Activated CD4-positive, alpha-beta T cell treated with anti-CD3 and anti-CD28 coated beads for 36 hours (primary cell): ENCODE measurements at regions not wholly inside any gene's neighbourhood (a gene's known extent, or its start where the extent isn't known, plus 50 kb on each side); places are given as distances from the start of the nearest gene placed in this dataset.
"Not testable (repeated sequence)": the region's sequence is repeated elsewhere in the genome, so short reads cannot be mapped to it uniquely, and the experiment has no call there.

ENCODE experiments used
- ATAC-seq: fragments of 200-7000 bp; cut with Tn5 transposase; one replicate; pipeline ENCODE4 v1.10.0; 2021; ENCODE audit warnings: mild to moderate bottlenecking, moderate library complexity
- CTCF ChIA-PET: fragments of 350-600 bp; sonication (Branson Sonifier 250); formaldehyde crosslinking; loops from one replicate; lab custom pipeline; 2021; ENCODE audit warnings: antibody characterized with exemption; lab: Charles Lee
- POLR2A ChIA-PET: fragments of 350-600 bp; sonication (Branson Sonifier 250); formaldehyde crosslinking; loops from one replicate; lab custom pipeline; 2021; ENCODE audit warnings: antibody characterized with exemption, inconsistent platforms; lab: Charles Lee
- DNase-seq: peaks from one replicate; pipeline ENCODE4 v3.0.0-alpha.2; 2020
- H3K27ac Mint-ChIP-seq: one replicate; pipeline ENCODE4 v1.8.0; 2021; ENCODE audit warnings: mixed read lengths
- H3K27me3 Mint-ChIP-seq: one replicate; pipeline ENCODE4 v1.8.0; 2021; ENCODE audit warnings: mixed read lengths
- H3K36me3 Mint-ChIP-seq: one replicate; pipeline ENCODE4 v1.8.0; 2021; ENCODE audit warnings: low read depth, mixed read lengths
- H3K4me1 Mint-ChIP-seq: one replicate; pipeline ENCODE4 v1.8.0; 2021; ENCODE audit warnings: mixed read lengths
- H3K4me3 Mint-ChIP-seq: one replicate; pipeline ENCODE4 v1.8.0; 2021; ENCODE audit warnings: mild to moderate bottlenecking, moderate library complexity, mixed read lengths
- H3K9me3 Mint-ChIP-seq: one replicate; pipeline ENCODE4 v1.8.0; 2021; ENCODE audit warnings: low read depth, mixed read lengths
- intact Hi-C, 2 experiments: fragments of 100-400 bp; cut with DNase I in 1 of 2; cut with micrococcal nuclease in 1 of 2; formaldehyde crosslinking; loops; one replicate each; pipeline versions ENCODE4 v1.14.2 to v1.15.1; 2022 to 2024; cut with DNase I, micrococcal nuclease

- H3K27ac Mint-ChIP-seq, CTCF ChIA-PET, POLR2A ChIA-PET: not testable (repeated sequence)
Measured at GRCh38 chr3:82586002-82586401, 824.6 kb upstream of the GBE1 start.

DNA sequence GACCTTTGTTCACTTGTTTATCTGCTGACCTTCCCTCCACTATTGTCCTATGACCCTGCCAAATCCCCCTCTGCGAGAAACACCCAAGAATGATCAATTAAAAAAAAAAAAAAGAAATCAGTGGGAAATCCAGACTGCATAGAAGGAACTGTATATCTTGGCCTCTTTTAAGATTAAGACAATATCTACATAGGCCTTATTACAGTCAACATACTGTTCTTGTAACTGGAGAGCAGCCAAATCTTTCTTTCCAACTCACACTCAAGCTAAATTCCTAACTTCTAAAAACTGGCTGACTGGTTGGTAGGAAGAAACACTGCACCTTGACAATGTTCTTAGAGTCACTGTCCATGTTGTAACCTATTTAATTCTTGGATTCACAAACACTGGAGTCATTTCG lies 824.1 kb upstream of the GBE1 start:
- H3K9me3 Mint-ChIP-seq, H3K4me3 Mint-ChIP-seq, H3K27ac Mint-ChIP-seq, ATAC-seq, DNase-seq, H3K27me3 Mint-ChIP-seq, H3K4me1 Mint-ChIP-seq, CTCF ChIA-PET, H3K36me3 Mint-ChIP-seq, intact Hi-C loops, POLR2A ChIA-PET: not testable (repeated sequence)

More at GRCh38 chr3:82586002-82586401, 824.6 kb upstream of the GBE1 start:
- H3K36me3 Mint-ChIP-seq, H3K4me3 Mint-ChIP-seq, ATAC-seq, H3K27me3 Mint-ChIP-seq, DNase-seq, intact Hi-C loops, H3K4me1 Mint-ChIP-seq, H3K9me3 Mint-ChIP-seq: not testable (repeated sequence)

GRCh38 chr3:82584861-82585260 lies 823.4 kb upstream of the GBE1 start:
- DNase-seq, H3K4me1 Mint-ChIP-seq, H3K27ac Mint-ChIP-seq, H3K9me3 Mint-ChIP-seq, H3K36me3 Mint-ChIP-seq, H3K27me3 Mint-ChIP-seq, intact Hi-C loops, CTCF ChIA-PET, POLR2A ChIA-PET, H3K4me3 Mint-ChIP-seq, ATAC-seq: not testable (repeated sequence)

- ATAC-seq, H3K27me3 Mint-ChIP-seq, H3K4me3 Mint-ChIP-seq, CTCF ChIA-PET, DNase-seq, H3K4me1 Mint-ChIP-seq, H3K27ac Mint-ChIP-seq, POLR2A ChIA-PET, H3K9me3 Mint-ChIP-seq, intact Hi-C loops, H3K36me3 Mint-ChIP-seq: not testable (repeated sequence)
Measured at GRCh38 chr3:82584415-82584814, 823.0 kb upstream of the GBE1 start.

DNA sequence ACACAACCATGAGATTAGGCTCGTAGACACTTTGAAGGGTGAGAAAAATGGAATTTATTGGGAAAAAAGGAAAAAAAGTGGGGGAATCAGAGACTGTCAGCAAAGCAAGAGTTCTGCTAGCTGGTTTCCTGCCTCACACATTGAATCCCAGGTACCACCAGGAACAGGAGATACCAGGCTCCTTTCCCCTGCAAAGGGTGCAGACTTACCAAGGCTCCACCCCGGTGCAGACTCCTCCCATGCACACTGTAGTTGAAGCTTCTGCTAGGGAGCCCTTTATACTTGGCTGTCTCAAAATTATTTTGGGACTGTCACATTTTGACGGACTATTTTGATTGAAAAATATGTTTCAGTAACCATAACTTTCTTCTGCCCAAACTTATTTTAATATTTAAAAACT lies 819.9 kb upstream of the GBE1 start:
- no peak overlapping the region for H3K4me3 Mint-ChIP-seq
- DNase-seq (no peak), ATAC-seq (no peak)
- intact Hi-C loops = no loop called here
- no peak overlapping the region for H3K27ac Mint-ChIP-seq
- H3K27me3 Mint-ChIP-seq = no peaks in the 10 kb centered on the region
- H3K4me1 Mint-ChIP-seq = no peaks in the 10 kb centered on the region
- CTCF ChIA-PET = no interaction called here
- POLR2A ChIA-PET = no interaction called here
- H3K36me3 Mint-ChIP-seq = no peaks in the 10 kb centered on the region
- H3K9me3 Mint-ChIP-seq = no peaks in the 10 kb centered on the region

DNA sequence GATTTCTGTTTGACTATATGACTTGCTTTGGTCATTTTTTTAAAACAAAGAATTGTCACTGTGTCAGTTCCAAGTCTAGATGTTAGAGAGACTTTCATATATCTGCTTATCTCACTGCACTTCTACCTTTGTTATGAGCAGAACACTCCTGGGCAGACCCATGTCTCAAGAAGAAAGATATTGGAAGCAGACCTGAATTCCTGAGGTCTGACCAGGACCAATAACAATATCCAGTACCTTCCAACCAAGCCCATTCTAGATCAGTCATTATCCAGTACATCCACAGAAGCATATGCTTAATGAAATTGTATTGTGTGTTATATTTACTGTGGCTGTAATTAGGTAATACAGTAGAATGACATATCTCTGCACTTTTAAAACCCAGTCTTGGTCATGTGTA lies 811.3 kb upstream of the GBE1 start:
- ATAC-seq (no peak), DNase-seq (no peak)
- no peaks in the 10 kb centered on the region for H3K27me3 Mint-ChIP-seq
- POLR2A ChIA-PET = no interaction called here
- no peaks in the 10 kb centered on the region for H3K4me1 Mint-ChIP-seq
- CTCF ChIA-PET = no interaction called here
- H3K36me3 Mint-ChIP-seq = no peaks in the 10 kb centered on the region
- no peak overlapping the region for H3K4me3 Mint-ChIP-seq
- intact Hi-C loops = no loop called here
- no peaks in the 10 kb centered on the region for H3K9me3 Mint-ChIP-seq
- H3K27ac Mint-ChIP-seq = no peak overlapping the region

- Mint-ChIP-seq H3K4me3 (no peak overlapping the region), H3K9me3 (no peaks in the 10 kb centered on the region), H3K27ac (no peak overlapping the region), H3K36me3 (no peaks in the 10 kb centered on the region), H3K27me3 (no peaks in the 10 kb centered on the region), H3K4me1 (no peaks in the 10 kb centered on the region)
- DNase-seq (no peak), ATAC-seq (no peak)
- ChIA-PET CTCF (interaction anchor here (0.7 kb wide), 1 partner anchor 47 kb away, joined by 3 read pairs; no protein-coding TSS in a partner anchor), POLR2A (no interaction called here)
- intact Hi-C loops = no loop called here
Measured at GRCh38 chr3:82568776-82569338, 807.4 kb upstream of the GBE1 start.

GRCh38 chr3:82567029-82567600 lies 805.7 kb upstream of the GBE1 start:
- intact Hi-C loops = no loop called here

DNA sequence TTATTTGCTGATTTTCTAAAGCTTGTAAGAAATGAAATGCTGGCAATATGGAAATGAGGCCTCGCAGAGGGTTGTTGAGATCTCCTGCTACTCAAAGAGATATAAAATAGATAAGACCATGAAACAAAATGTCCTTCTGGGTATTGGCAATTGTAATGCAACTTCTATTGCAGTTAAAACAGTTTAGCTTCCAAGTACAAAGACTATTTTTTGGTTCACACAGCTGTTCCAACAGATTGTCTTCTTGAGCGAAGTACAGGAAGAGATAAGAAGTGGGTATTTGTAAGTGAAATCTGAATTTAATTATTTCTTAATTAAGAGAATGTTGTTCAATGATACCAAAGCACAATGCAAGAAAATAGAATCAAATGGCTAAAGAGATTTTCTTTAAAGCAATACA lies 801.5 kb upstream of the GBE1 start:
- no peaks in the 10 kb centered on the region for H3K27me3 Mint-ChIP-seq
- POLR2A ChIA-PET = no interaction called here
- intact Hi-C loops = no loop called here
- DNase-seq = no peak
- no peak overlapping the region for H3K4me3 Mint-ChIP-seq
- no peak for ATAC-seq
- no peaks in the 10 kb centered on the region for H3K9me3 Mint-ChIP-seq
- H3K36me3 Mint-ChIP-seq = no peaks in the 10 kb centered on the region
- H3K4me1 Mint-ChIP-seq = no peaks in the 10 kb centered on the region
- CTCF ChIA-PET = no interaction called here
- H3K27ac Mint-ChIP-seq = no peak overlapping the region

More at GRCh38 chr3:82567029-82567600, 805.7 kb upstream of the GBE1 start:
- H3K36me3 Mint-ChIP-seq = no peaks in the 10 kb centered on the region
- H3K4me3 Mint-ChIP-seq = no peak overlapping the region
- H3K9me3 Mint-ChIP-seq = no peaks in the 10 kb centered on the region
- H3K27ac Mint-ChIP-seq = no peak overlapping the region
- no peaks in the 10 kb centered on the region for H3K4me1 Mint-ChIP-seq
- ChIA-PET POLR2A (no interaction called here), CTCF (no interaction called here)
- H3K27me3 Mint-ChIP-seq = no peaks in the 10 kb centered on the region
- ATAC-seq (no peak), DNase-seq (no peak)

- Mint-ChIP-seq H3K27ac (no peak overlapping the region), H3K27me3 (no peaks in the 10 kb centered on the region), H3K36me3 (no peaks in the 10 kb centered on the region), H3K9me3 (no peaks in the 10 kb centered on the region), H3K4me3 (no peak overlapping the region), H3K4me1 (no peaks in the 10 kb centered on the region)
- ChIA-PET CTCF (no interaction called here), POLR2A (no interaction called here)
- ATAC-seq = no peak
- no peak for DNase-seq
- intact Hi-C loops = no loop called here
Measured at GRCh38 chr3:82561784-82562183, 800.3 kb upstream of the GBE1 start.

DNA sequence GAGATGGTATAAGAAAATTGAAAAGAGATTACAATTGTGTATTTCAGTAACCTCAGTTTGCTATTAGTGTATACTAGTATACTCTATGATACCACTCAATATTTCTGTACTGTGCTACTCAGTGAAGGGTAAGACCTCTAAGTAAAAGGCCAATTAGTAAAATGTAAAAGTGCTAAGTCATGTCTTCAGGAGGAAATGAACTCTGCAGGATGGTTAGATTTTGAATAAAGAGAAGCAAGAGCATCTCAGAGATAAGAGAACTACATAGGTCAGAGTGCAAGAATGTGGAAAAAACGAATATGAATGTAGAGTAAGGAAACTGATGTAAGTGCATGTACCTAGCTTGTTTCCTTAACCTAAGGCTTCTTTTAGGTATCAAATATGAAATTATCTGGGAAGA lies 796.6 kb upstream of the GBE1 start:
- DNase-seq = no peak
- H3K27ac Mint-ChIP-seq = no peak overlapping the region
- CTCF ChIA-PET = no interaction called here
- H3K4me1 Mint-ChIP-seq = no peaks in the 10 kb centered on the region
- no peaks in the 10 kb centered on the region for H3K27me3 Mint-ChIP-seq
- no peak for ATAC-seq
- H3K36me3 Mint-ChIP-seq = no peaks in the 10 kb centered on the region
- POLR2A ChIA-PET = no interaction called here
- intact Hi-C loops = no loop called here
- peaks cover 6% of the 10 kb centered on the region for H3K9me3 Mint-ChIP-seq
- H3K4me3 Mint-ChIP-seq = no peak overlapping the region

- peaks cover 10% of the 10 kb centered on the region for H3K9me3 Mint-ChIP-seq
- H3K27ac Mint-ChIP-seq = no peak overlapping the region
- no peak overlapping the region for H3K4me3 Mint-ChIP-seq
- no peaks in the 10 kb centered on the region for H3K4me1 Mint-ChIP-seq
- ATAC-seq (no peak), DNase-seq (no peak)
- intact Hi-C loops = no loop called here
- ChIA-PET POLR2A (no interaction called here), CTCF (no interaction called here)
- H3K36me3 Mint-ChIP-seq = no peaks in the 10 kb centered on the region
- H3K27me3 Mint-ChIP-seq = no peaks in the 10 kb centered on the region
Measured at GRCh38 chr3:82556113-82556512, 794.7 kb upstream of the GBE1 start.
